ENCODE measurements at regions not wholly inside any gene's neighbourhood (a gene's known extent, or its start where the extent isn't known, plus 50 kb on each side); places are given as distances from the start of the nearest gene placed in this dataset.

DNA sequence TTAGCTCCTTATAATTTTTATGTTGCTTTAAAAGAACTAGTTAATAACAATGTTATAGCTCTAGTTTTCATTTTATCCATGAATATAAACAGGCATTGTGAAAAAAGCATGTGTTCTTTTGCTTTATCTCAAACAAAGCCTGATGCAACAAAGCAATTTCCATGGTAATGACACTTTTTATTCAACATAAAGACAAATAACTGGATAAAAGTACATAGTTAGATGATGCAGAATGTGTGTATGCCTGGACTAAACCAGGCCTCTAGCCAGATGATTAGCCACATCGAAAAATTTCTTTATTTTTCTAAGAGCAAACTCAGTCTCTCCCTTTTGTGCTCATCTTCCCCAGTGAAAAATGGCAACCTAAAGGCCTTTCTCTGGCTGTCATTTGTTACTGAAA, 125.6 kb upstream of the TARS1 start:
- no peak for ATAC-seq
- Mint-ChIP-seq H3K4me3 (no peak overlapping the region), H3K9me3 (peaks cover 0 to 4% of the 10 kb centered on the region in 2 donors), H3K27me3 (no peaks in the 10 kb centered on the region), H3K4me1 (peaks cover 6% of the 10 kb centered on the region), H3K27ac (no peak overlapping the region)
- DNase-seq = no peak

DNA sequence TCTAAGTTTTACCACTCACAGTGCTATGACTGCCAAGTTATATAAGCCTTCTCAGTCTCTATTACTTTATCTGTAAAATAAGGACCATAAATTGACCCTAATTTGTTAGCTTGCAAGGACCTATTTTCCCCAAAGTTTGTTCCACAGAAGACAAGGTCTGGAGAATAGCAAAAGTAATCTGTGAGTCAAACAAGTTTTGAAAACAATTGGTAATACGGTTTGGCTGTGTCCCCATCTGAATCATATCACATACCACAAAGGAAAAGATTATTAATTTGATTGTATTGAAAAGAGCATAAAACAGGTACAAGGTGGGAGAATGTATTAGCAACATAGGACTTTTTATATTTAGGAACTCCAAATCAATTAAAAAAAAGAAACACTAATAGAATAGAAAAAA, 124.0 kb upstream of the TARS1 start:
- ATAC-seq (no peak), DNase-seq (no peak)
- no peaks in the 10 kb centered on the region for H3K27me3 Mint-ChIP-seq
- H3K9me3 Mint-ChIP-seq = no peaks in the 10 kb centered on the region
- no peak overlapping the region for H3K4me3 Mint-ChIP-seq
- H3K27ac Mint-ChIP-seq = peak overlapping the region in 1 of 2 donors; percentile 2
- H3K4me1 Mint-ChIP-seq = peaks cover 6% of the 10 kb centered on the region

DNA sequence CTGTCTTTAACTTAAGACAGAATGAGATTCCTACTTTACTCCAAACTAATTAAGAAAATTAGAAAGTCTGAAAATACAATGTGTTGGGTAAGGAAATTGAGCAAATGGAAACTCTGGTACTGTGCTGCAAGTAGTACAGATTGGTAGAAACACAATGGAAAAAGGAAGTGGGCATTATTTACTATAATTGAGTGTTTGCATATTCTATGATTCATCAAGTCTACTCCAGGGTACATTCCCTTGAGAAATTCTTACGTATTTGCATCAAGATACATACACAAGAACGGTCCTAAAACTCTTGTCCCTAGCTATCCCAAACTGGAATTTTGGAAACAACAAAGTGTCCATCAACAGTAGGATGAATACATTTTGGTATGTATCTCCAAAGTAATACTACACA, 123.5 kb upstream of the TARS1 start:
- Mint-ChIP-seq H3K4me3 (no peak overlapping the region), H3K27me3 (no peaks in the 10 kb centered on the region), H3K9me3 (no peaks in the 10 kb centered on the region), H3K27ac (peak overlapping the region in 1 of 2 donors; percentile 2), H3K4me1 (peaks cover 6% of the 10 kb centered on the region)
- DNase-seq (no peak), ATAC-seq (no peak)

DNA sequence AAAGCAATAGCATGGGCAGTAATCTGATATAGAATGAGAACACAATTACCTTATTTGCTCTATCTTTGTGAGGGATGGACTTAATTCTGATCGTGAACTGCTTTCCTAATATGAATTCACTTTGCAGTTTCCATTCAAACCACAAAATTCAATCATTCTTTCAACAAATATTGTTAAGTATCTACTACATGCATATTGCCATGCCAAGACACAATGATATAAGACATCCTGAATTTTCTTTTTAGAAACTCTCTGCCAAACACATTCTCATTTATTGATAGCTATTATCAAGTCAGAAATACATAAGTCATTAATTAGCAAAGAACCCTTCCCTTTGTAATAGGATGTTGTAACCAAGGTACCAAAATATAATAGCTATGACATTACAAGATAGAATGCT, 121.6 kb upstream of the TARS1 start:
- H3K4me3 Mint-ChIP-seq = no peak overlapping the region
- H3K27me3 Mint-ChIP-seq = no peaks in the 10 kb centered on the region
- H3K4me1 Mint-ChIP-seq = peaks cover 6% of the 10 kb centered on the region
- H3K9me3 Mint-ChIP-seq = no peaks in the 10 kb centered on the region
- ATAC-seq (no peak), DNase-seq (no peak)
- no peak overlapping the region for H3K27ac Mint-ChIP-seq

DNA sequence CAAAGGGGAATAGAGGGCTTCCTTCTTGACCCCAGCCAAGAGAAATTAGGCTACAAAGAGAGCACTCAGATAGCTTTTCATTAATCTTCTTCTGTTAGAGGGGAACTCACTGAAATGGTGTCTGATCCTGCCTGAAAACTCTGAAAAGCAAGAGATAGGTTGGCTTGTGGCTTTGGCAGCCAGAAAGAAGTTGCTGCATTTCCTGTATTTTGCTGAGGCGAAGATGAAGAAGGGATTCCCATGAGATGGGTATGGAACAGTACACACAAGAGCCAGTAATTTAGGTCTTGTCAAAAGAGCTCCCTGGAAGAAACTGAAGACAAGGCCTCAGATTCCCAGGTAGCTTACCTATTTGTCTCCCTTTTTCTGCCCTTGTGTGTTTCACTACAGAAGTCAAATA, 120.9 kb upstream of the TARS1 start:
- peaks cover 6% of the 10 kb centered on the region for H3K4me1 Mint-ChIP-seq
- H3K27ac Mint-ChIP-seq = no peak overlapping the region
- DNase-seq (no peak), ATAC-seq (no peak)
- H3K9me3 Mint-ChIP-seq = no peaks in the 10 kb centered on the region
- H3K27me3 Mint-ChIP-seq = no peaks in the 10 kb centered on the region
- H3K4me3 Mint-ChIP-seq = no peak overlapping the region

DNA sequence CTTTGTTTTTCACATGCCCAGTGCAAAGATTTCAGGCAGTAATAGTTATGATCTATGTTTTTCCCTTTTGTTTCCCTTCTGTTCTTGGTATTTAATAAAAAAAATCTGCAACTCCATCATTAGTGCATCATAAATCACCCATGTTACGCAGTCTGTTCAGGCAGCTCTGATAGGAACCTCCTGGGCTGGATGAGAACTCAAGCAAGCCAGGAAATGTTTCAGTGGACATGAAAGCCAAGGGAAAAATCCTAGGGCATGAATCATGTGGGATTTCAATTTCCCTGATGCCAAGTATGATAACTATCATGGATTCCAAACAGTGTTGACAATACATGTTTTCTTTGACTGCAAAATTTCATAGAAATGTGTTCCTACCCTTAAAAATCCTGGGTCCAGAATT, 119.7 kb upstream of the TARS1 start:
- ATAC-seq = no peak
- Mint-ChIP-seq H3K4me1 (peaks cover 6% of the 10 kb centered on the region), H3K9me3 (no peaks in the 10 kb centered on the region), H3K27ac (no peak overlapping the region), H3K4me3 (no peak overlapping the region), H3K27me3 (no peaks in the 10 kb centered on the region)
- DNase-seq = no peak

DNA sequence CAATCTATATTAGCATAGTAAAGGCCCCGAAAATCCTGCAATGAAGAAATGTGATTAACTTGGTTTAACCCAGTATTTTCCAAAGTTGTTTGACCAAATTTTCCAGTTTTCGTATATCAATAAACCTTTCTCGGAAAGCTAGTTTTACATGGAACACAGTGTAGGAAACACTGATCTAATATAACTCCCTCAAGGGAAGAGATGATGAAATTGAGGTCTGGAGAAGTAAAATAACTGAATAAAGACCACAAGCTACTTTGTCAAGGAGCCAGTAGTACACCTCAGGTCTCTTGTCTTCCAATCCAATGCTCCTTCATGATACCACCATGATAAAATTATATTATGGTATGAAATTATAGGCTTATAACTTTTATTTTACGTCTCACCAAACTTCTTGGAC, 118.1 kb upstream of the TARS1 start:
- Mint-ChIP-seq H3K4me1 (no peaks in the 10 kb centered on the region), H3K27me3 (no peaks in the 10 kb centered on the region), H3K9me3 (peaks cover 0 to 9% of the 10 kb centered on the region in 2 donors), H3K4me3 (no peak overlapping the region), H3K27ac (no peak overlapping the region)
- DNase-seq (no peak), ATAC-seq (no peak)

DNA sequence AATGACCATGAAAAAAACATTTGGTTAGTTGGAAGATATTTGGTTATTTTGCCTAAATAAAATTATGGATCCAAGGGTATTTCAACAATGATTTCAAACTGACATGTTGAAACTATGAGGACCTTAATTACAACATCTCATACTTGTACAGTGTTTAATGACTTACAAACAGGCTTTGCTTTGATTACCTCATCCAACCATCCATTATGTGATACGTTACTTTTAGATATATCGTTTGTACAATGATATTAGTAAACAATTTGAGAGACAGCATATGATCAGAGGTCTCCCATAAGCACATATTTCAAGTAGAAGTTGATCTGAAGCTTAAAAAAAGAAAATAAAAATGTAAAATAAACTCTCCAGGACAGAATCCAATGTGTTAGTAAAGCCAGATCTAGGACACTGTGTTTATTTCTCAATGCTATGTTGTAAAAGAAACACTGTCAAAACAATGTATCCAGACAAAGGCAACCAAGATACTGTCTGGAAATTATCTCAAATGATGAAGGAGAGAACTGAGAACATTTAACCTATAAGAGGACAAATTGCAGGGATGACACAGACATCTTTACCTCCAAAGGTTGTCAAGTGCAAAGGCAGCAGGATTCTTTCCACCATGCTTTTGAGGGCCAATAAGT, 116.0 kb upstream of the TARS1 start:
- Mint-ChIP-seq H3K9me3 (peaks cover 0 to 9% of the 10 kb centered on the region in 2 donors), H3K4me1 (no peaks in the 10 kb centered on the region), H3K27me3 (no peaks in the 10 kb centered on the region), H3K27ac (no peak overlapping the region), H3K4me3 (no peak overlapping the region)
- no peak for ATAC-seq
- no peak for DNase-seq

DNA sequence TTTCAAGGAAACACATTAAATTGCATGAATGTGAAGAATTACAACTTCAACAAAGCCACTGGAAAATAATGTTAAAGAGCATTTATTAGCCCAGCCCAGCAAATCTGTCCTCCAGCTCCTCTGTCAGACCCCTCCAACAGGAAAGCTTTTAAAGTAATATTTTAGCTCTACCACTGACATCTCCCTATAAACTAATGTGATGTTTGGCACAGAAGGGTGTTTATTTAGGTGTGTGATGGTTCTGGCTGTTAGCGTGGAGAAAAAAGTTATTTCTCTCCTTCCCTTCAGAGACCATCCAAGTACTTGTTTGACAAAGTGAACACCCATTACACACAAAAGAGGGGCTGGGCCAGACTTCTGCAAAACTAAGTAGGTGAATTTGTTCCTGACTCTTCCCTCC, 111.9 kb upstream of the TARS1 start:
- Mint-ChIP-seq H3K4me3 (no peak overlapping the region), H3K4me1 (no peaks in the 10 kb centered on the region), H3K9me3 (peaks cover 0 to 9% of the 10 kb centered on the region in 2 donors), H3K27ac (no peak overlapping the region), H3K27me3 (peaks cover 7% of the 10 kb centered on the region)
- DNase-seq (no peak), ATAC-seq (no peak)

DNA sequence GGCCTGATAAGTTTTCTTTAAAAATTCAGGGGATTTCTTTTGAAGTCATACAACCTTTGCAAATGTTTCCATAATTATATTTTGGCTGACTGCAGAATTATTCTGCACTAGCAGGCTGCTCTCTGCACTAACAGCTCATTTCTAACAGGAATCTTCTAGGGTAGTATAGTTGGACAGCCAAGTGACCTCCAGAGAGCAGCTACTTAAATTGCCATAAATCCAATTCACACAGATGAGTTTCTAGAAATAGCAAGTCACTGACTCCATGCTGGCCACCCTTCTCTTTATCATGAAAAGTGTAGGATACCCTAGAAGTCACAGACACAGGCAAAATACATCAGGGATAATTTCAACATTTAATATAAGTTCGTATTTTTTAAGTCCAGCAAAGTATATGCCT, 110.9 kb upstream of the TARS1 start:
- no peaks in the 10 kb centered on the region for H3K4me1 Mint-ChIP-seq
- H3K27me3 Mint-ChIP-seq = peaks cover 7% of the 10 kb centered on the region
- peaks cover 0 to 9% of the 10 kb centered on the region in 2 donors for H3K9me3 Mint-ChIP-seq
- ATAC-seq = no peak
- H3K27ac Mint-ChIP-seq = no peak overlapping the region
- no peak overlapping the region for H3K4me3 Mint-ChIP-seq
- no peak for DNase-seq

DNA sequence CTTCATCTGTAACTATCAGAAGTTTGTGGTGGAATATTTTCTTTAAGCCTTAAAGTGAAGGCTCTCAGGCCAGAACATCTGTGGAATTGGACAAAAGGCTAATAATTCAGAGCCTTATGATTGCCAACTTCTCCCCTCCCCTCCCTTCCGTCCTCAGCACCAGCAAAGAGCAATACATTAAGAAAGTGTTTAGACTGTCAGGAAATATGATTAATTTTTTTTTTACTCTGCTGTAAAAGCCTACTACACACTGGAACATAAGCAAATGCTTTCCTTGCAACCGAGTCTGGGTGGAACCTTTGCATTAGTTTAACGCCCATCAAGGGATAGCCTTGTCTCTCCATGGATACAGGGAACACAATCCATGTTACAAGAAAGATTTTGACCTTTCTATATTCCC, 110.3 kb upstream of the TARS1 start:
- no peak overlapping the region for H3K27ac Mint-ChIP-seq
- H3K4me1 Mint-ChIP-seq = no peaks in the 10 kb centered on the region
- peaks cover 7% of the 10 kb centered on the region for H3K27me3 Mint-ChIP-seq
- ATAC-seq = no peak
- peaks cover 0 to 9% of the 10 kb centered on the region in 2 donors for H3K9me3 Mint-ChIP-seq
- no peak overlapping the region for H3K4me3 Mint-ChIP-seq
- no peak for DNase-seq

DNA sequence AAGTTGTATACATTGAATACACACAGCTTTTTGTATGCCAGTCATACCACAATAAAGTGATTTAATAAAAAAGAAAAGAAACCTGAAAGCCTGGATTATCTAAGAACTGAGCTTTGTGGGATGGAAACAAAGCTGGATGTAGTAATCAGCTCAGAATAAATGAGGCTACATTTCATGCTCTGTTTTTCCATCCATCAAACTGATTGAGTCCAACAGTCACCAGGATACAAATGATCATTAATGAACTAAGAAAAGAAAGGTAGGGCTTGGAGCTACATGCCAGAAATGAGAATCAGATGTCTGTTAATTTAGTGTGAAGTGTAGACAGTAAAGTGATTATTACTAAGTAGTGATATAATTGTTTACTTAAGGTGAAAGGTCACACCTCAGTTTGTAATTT, 109.8 kb upstream of the TARS1 start:
- ATAC-seq = no peak
- H3K4me3 Mint-ChIP-seq = no peak overlapping the region
- H3K9me3 Mint-ChIP-seq = peaks cover 0 to 9% of the 10 kb centered on the region in 2 donors
- peaks cover 7% of the 10 kb centered on the region for H3K27me3 Mint-ChIP-seq
- DNase-seq = no peak
- H3K4me1 Mint-ChIP-seq = no peaks in the 10 kb centered on the region
- no peak overlapping the region for H3K27ac Mint-ChIP-seq

DNA sequence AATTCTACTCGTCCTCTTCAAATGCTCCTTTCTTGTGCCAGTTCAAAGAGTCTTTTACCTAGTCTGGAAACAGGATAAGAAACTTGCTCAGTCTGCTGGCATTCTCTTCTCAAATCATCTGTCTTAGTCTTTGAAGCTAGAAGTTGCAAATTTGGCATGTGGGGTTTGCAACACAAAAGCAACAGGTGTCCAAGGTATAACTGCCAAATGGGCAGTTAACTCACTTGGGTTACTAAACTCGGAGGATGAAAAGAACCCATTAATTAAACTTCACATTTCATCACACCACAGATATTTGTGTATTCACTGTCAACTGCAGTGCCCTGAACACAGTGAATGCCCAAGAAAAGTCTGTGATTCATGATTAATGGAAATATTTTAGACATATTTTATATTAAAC, 108.0 kb upstream of the TARS1 start:
- Mint-ChIP-seq H3K27ac (no peak overlapping the region), H3K4me3 (no peak overlapping the region)
- no peak for ATAC-seq

DNA sequence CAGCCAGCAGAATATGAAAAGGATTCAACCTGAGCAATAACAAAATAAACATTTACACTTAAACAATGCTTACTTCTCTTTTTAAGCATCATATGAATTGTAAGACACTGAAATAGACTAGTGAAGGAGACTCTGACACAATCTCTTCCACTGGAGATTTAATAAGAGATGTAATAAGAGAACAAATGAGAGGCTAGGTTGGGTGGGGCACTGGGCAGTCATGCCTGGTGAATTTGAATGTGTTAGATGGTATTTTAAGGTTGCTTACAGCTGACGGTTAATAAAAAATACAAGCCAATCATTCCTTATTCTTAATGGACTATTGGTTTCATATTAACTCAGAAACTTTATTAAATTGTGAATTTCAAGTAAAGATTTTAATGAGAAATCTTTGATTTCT, 105.9 kb upstream of the TARS1 start:
- Mint-ChIP-seq H3K9me3 (peaks cover 0 to 4% of the 10 kb centered on the region in 2 donors), H3K4me1 (no peaks in the 10 kb centered on the region), H3K4me3 (no peak overlapping the region), H3K27ac (no peak overlapping the region), H3K27me3 (peaks cover 15% of the 10 kb centered on the region)
- no peak for ATAC-seq
- DNase-seq = no peak

More for the DNA sequence above, 108.0 kb upstream of the TARS1 start:
- H3K27me3 Mint-ChIP-seq = peaks cover 7% of the 10 kb centered on the region
- no peaks in the 10 kb centered on the region for H3K9me3 Mint-ChIP-seq
- H3K4me1 Mint-ChIP-seq = no peaks in the 10 kb centered on the region
- no peak for DNase-seq

DNA sequence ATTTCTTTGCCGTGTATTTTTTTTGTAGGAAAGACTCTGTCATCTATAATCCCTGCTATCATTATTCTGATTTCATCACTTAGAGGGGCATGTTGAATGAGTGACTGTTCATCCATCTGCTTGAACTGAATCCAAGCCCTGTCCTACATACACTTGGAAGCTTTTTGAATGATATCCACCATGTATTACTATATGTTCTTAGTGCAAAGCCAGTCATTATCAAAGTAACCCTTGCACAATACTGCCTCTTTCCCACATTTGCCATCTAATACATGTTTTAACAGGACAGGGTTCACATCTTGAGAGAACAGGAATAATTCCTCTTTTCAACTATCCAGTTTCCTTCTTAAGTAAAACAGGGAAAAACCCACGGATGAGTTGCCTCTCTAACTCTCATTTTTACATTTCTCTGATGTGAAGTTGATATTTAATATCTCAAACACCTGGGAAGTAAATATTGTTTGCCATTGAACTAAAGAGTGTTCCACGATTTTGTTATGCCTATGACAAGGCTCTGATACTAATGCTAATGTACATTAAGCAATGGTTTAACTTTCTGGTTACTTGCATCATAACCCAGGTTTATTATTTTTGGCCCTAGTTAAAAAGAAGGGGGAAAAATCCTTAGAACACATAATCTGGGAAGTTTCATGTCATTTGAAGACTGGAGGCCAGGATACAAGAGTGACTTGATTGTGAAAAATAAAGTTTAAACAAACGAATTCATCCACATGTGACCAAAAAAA, 103.7 kb upstream of the TARS1 start:
- Mint-ChIP-seq H3K4me3 (no peak overlapping the region), H3K9me3 (peaks cover 4 to 9% of the 10 kb centered on the region in 2 donors), H3K27me3 (peaks cover 16% of the 10 kb centered on the region), H3K4me1 (no peaks in the 10 kb centered on the region), H3K27ac (no peak overlapping the region)
- no peak for DNase-seq
- no peak for ATAC-seq

DNA sequence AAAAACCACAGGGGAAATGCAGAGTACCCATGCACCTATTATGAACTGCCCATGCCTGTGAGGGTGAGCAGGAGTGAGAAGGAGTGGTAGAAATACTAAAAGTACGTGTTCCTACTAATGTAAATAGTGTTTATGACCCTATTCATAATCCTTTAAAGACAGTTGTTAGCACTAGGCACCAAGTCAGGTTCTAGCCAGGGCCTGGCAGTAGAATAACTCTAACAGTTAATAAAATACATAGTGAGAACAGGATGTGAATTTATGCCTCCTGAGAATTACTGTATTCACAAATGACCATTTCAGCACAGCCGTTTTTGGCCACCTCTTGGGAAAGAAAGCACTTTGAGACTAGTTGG, 103.2 kb upstream of the TARS1 start:
- ATAC-seq (no peak), DNase-seq (no peak)
- H3K4me3 Mint-ChIP-seq = no peak overlapping the region
- H3K9me3 Mint-ChIP-seq = peaks cover 6 to 9% of the 10 kb centered on the region in 2 donors
- no peaks in the 10 kb centered on the region for H3K4me1 Mint-ChIP-seq
- peaks cover 16% of the 10 kb centered on the region for H3K27me3 Mint-ChIP-seq
- no peak overlapping the region for H3K27ac Mint-ChIP-seq
